NCI-H146 (cell line): ENCODE measurements at regions not wholly inside any gene's neighbourhood (a gene's known extent, or its start where the extent isn't known, plus 50 kb on each side); places are given as distances from the start of the nearest gene placed in this dataset.
"Not testable (repeated sequence)": the region's sequence is repeated elsewhere in the genome, so short reads cannot be mapped to it uniquely, and the experiment has no call there.

Experiments
- DNase-seq: peaks from one replicate; lab custom pipeline; 2025; lab: John Stamatoyannopoulos, UW

DNA sequence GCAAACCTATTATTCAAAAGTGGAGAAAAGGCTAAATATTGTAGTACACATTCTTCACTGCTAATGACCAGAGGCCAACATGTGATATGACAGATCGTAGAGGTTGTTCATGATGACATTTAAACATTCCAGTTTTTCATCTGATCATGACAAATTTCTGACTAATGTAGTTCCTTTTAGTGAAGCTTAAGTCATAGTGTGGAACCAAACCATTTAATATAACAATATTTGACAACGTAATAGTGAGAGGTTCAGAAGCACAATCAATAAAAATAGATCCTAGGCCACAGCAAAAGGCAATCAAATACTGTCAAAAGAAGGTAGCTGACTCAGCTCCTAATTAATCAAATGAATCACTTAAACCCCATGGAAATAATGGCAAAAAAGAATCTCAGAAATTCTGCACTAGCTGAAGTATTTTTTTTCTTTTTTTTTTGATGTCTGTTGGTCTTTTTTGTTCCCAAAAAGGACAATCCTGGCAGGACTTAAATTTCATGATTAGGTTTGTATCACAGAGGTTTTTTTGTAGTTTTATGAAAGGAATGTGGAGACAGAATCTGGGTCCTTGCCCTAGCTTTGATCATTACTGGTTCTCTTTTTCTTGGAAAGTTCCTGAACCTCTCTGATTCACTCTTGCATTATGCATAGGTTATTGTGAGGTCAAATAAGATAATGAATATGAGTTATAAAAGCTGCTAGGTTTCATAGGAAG is 795.0 kb downstream of the DTWD2 start:
- DNase-seq = no peak

DNA sequence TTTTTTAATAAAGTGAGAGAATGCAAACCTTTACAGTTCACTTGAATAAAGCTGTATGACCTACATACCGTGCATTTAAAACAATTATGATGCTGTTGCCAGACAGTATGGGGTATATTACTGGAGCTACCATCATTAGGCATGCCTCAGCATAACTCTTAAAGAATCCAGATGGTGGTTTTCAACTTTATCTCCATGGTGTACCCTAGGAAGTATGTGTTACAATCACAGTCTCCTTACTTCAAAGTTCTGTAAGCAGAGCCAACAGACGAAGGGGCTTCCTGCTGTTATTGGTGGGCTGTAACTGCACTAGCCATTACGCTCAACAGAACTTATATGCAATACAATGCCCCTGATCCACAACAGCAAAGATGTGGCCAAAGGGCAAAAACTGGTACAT is 803.3 kb downstream of the DTWD2 start:
- no peak for DNase-seq

DNA sequence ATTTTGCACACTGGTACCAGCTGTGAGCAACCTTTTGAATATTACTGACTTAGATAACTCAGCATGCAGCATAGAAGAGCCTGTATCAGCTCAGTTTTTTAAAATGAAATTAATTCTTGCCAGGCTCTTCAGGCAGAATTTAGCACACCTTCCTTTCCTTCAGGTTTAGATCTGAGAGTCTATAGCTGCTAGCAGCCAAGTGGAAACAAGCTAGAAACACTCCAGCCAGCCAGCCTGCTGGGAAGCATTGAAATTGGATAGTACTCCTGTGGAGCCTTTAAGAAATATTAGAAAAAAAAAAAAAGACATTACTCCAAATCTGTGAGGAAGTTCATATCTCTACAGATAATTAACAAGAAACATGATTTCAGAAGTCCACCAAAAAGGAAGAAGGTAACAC is 812.2 kb downstream of the DTWD2 start:
- no peak for DNase-seq

DNA sequence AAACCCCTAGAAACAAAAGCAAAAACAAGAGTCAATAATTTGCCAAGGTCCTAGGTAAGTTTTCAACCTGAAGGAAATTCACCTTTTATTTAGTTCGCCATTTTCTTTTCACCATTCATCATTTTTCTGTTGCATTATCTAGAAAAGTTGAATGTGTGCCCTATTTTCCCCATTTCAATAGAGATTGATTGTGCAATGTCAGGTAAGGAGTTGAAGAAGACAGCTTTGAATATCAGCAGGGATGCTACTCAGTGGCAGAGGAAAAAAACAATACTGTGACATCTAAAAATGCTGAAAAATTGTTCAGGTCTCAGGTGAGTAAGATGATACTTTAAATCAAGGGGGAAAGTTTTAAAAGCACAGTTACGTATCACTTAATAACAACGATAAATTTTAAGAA is 813.7 kb downstream of the DTWD2 start:
- DNase-seq = no peak

DNA sequence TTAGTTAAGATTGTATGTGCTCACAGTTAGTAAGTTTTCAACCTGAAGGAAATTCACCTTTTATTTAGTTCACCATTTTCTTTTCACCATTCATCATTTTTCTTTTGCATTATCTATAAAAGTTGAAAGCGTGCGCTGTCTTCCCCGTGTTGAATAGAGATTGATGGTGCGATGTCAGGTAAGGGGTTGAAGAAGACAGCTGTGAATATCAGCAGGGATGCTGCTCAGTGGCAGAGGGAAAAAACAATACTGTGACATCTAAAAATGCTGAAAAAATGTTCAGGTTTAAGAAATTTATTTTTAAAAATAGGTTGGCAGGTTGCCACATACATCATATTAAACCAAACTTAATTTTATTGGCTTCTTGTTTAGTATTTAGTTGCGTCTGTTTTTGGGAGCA is 815.0 kb downstream of the DTWD2 start:
- DNase-seq = no peak

DNA sequence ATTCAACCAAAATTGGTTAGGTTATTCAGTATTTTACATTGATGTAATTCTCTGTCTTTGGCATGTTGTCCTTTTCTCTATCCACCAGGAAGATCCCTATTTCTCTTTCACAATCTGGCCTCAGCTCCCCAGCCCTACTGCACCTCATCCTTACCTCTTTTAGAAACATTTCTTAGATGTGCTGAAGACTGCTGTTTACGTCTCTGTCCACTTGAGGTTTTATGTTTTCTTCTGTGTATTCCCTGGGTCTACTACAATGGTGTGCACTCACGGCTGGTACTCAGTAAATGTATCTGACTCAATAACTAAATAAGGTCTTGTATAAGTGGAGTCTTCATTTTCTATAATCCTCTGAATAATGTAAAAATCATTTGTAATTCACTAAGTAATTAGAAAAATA is 822.7 kb downstream of the DTWD2 start:
- DNase-seq = no peak

DNA sequence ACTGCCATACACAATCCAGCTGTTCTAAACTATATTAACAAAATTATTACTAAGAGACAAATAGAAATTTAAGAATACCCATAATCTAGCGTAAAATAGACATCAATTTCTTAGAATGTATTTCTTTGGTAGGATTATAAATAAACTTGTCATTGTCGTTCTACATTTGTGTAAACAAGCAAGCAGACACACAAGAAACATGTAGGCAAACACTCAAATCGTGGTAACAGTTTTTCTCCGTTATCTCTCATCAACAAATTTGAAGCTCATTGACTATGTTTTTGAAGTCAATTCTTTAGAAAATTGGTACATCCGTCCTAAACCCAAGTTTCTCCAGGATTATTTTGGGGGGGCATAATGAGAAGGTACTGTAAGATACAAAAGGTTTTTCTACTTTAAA is 832.2 kb downstream of the DTWD2 start:
- DNase-seq = no peak

DNA sequence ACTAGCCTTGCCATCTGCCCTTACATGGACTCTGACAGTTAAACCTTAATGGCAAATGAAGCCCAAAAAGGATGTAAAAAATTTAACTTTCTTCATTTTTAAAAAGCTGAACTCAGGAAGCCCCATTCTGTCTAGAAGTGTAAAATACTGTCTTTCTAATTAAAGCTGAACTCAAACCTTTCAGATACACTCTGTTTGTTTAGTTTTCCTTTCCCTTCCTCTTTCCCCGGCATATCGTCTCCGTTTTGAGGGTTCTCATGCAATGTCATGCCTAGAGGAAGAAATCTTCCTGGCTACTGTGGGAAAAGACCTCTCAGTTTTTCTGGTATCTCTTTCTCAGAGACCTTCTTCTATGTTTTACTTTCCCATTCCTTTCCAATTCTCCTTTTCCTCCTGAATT is 841.5 kb downstream of the DTWD2 start:
- DNase-seq = no peak

DNA sequence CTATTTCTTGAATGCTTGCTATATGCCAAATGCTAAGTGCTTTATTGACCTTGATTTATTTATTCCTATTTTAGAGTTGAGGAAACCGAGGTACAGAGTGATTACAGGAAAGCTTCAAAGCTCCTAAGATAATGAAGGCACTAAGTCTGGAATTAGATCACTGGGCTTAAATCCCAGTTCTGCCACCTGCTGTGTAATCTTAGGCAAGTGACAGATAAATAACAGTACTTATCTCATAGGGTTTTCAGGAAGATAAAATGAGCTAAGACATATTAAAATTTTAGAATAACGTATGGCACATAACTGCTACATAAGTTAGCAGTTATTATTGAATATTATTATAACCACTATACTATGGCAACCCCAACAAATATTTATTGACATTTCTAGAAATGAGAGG is 843.8 kb downstream of the DTWD2 start:
- DNase-seq = no peak

DNA sequence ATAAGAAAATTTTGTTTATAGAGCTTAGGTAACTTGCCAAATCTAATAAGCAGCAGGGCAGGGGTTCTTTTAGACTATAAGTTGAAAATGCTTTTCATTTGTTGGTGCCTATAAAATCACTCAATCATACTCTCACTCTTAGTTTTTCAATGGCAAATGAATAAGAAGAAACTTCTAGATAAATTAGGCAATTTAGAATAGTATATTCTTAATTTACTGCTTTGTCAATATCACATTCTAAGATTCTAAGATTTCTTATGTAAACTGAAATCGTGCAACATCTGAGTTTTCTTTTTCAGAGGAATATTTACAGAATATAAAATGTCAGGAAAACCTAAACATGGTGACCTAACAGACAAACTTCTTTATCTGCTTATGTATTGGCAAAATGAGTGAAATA is 849.0 kb downstream of the DTWD2 start:
- no peak for DNase-seq

DNA sequence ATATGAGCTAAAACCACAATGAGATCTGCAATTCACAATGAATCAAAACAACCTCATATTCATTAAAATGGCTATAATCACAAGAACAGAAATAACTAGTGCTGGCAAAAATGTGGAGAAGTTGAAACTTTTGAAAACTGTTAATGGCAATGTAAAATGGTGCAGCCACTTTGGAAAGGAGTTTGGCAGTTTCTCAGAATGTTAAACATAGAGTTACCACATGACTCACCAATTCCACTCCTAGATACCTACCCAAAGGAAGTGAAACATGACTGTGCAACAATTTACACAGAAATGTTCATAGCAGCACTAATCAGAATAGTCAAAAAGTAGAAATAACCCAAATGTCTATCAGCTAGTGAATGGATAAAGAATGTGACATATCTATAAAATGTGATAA is 862.2 kb downstream of the DTWD2 start:
- no peak for DNase-seq

DNA sequence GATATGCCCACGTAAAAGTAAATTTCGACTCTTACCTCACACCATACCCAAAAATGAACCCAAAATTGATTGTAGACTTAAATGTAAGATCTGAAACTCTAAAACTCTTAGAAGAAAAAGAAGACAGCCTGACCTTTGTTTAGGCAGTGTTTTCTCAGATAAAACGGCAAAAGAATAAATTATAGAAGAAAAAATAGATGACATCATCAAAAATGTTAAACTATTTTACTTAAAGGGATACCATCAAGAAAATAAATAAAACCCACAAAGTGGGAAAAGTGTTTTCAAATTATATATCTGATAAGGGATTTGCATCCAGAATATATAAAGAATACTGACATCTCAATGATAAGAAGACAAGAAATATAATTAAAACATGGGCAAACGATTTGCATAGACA is 862.7 kb downstream of the DTWD2 start:
- DNase-seq = no peak

DNA sequence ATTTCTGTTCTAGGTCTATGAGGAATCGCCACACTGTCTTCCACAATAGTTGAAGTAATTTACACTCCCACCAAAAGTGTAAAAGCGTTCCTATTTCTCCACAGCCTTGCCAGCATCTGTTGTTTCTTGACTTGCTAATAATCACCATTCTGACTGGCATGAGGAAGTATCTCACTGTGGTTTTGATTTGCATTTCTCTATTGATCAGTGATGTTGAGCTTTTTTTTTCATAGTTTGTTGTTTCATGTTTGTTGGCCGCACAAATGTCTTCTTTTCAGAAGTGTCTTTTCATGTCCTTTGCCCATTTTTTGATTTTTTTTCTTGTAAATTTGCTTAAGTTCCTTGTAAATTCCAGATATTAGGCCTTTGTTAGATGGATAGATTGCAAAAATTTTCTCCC is 867.1 kb downstream of the DTWD2 start:
- DNase-seq = no peak

DNA sequence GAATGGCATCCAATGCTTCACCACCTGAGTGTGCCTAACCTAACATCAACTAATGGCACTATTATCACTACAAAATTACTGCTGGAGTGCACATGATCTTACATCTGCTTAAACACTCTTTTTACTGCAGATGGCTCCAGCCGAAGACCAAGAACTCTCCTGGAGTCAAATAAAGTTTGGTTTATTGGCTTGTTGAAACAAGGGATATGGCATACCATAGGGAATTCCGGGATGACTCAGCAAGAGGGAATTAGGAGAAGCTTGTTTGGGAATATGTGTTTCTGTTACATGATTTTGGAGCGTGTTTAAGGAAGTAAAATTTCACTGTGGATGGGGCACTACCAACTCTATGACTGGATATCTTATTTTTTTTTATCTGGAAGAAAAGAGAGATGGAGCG is 872.6 kb downstream of the DTWD2 start:
- no peak for DNase-seq

DNA sequence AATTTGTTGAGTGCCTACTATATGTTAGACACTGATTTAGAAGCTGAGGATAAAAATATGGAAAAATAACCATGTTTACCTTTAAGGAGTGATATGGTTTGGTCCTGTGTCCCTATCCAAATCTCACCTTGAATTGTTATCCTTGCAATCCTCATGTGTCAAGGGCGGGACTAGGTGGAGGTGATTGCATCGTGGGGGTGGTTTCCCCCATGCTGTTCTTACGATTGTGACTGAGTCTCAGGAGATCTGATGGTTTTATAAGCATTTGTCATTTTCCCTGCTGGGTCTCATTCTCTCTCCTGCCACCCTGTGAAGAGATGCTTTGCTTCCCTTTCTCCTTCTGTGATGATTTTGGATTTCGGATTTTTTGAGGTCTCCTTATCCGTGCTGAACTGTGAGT is 876.4 kb downstream of the DTWD2 start:
- no peak for DNase-seq

DNA sequence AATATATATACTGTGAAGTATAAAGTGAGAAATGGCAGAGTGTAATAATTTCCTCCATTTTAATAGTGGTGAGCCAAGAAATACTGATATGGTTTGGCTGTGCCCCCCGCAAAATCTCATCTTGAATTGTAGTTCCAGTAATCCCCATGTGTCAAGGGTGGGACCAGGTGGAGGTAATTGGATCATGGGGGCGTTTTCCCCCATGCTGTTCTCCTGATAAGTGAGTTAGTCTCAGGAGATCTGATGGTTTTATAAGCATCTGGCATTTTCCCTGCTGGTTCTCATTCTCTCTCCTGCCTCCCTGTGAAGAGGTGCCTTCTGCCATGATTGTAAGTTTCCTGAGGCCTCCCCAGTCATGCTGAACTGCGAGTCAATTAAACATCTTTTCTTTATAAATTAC is 881.1 kb downstream of the DTWD2 start:
- DNase-seq = not testable (repeated sequence)

DNA sequence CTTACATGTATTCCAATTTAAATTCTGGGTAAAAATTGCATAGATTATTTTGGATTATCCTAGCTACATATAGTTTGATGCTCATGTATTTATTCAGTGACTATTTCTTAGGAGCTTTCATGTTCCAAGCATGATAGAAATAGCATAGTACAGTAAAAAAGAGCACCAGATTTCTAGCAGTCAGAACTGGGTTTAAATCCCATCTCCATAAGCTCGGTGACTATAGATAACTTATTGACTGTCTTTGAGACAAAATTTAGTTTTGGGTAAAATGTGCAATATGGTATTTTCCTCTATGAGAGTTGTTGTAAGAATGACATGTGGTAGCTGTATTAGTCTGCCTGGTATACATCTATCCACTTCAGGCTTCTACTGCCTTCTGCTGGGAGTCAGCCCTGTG is 889.6 kb downstream of the DTWD2 start:
- no peak for DNase-seq

DNA sequence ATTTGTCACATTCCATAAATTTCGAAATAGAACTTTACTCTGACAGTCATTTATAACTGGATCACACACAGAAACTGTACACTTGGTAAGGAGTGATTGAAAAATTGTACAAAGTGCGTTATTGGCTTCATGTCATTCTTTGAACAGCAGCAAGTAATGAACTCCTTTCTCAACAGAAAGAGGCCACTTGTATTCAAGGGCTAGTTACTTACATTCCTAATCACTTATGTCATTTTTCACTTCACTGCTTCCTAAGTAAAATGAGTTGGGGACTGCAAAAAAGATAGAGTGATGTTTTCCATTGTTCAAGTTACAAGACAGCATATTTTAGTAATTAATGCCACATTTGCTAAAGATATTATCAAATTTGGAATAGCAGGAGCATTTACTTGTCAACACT is 893.2 kb downstream of the DTWD2 start:
- DNase-seq = no peak

DNA sequence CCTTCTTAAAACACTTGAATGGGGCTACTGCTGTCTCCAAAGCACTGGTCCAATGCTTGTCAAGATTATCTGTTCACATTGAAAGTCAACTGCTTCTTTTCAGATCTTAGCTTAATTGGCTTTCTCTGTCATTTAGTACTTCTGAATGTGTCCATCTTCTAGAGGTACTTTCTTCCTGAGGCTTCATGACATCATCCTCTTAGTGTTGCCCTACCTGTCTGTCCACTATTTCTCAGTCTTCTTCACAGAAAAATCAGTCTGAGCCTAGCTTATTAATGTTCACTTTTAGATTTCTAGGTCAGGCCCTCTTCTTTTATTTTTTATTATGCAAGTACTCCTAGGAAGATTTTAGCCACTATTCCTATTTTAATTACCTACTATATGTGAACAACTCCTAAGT is 899.9 kb downstream of the DTWD2 start:
- no peak for DNase-seq

DNA sequence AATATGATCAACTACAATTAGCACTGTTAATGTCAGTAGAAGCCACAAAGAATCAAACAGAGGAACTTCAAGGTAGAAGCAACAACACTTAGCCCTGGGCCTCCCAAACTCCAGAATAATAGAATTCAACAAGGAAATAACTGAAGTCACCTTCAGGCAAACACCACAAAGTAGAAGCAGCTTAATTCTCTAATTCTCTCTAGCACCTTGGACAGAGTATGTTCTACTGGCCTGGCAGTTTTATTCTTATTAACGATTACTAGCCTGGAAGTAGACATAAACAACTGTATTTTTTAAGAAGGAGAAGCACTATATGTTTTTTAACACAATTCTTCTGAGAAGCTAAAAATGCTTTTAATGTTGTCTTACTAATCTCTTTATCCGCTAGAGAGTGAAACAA is 911.9 kb downstream of the DTWD2 start:
- no peak for DNase-seq

DNA sequence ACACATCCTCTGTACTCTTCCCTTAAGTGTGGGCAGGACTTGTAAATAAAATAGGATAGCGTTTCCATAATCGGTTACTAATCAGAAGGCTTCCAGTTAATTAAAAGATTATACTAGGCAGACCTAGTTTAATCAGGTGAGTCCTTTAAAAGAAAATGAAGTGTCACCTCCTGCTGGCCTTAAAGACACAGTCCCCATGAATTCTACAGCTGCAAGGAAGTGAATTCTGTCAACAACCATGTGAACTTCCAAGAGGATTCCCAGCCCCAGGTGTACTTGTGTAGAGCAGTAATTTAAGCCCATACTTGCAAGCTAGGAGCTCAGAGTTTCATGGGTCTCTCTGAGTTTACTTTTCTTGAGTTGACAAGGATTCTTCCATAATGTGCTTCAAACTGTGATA is 918.3 kb downstream of the DTWD2 start:
- no peak for DNase-seq

DNA sequence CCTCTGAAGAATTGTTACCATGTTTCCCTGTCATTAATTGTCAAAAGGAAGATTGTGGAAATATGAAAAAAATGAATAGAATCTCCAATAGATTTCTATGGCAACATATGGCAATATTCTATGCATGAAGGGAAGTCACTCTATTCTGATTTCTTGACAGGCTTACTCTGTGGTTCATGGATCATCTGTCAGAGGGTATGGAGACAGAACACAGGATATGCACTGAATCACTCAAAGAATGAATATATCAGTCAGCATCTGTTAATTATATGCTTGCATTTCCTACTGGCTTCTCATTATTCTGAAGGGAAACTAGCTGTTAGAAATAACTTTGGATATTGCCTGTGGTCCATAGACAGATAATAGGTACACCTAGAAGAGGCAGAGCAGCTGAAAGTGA is 918.9 kb downstream of the DTWD2 start:
- no peak for DNase-seq

DNA sequence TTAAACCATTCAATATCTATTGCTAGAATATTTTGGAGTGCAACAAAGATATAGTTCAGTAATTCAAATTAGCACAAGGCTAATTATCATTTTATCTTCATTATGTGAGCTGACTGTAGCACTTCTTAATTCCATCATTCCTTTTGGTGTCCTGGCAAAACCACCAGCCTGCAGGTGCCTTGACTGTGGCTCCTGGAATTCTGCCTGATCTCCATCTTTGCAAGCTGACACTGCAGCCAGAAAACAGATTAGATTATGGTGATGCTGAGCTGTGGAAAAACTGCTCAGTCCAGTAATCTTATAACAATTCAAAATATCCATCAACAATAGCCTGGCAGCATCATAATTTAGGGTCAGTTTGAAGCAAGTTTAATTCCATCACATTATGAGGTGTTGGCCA is 919.5 kb downstream of the DTWD2 start:
- DNase-seq = no peak

DNA sequence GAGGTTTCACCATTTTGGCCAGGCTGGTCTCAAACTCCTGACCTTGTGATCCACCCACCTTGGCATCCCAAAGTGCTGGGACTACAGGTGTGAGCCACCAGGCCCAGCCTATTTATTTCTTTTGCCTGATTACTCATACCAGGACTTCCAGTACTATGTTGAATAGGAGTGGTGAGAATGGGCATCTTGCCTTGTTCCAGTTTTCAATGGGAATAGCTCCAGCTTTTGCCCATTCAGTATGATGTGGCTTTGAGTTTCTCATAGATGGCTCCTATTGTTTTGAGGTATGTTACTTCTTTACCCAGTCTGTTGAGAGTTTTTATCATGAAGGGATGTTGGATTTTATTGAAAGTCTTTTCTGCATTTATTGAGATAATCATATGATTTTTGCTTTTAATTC is 924.5 kb downstream of the DTWD2 start:
- not testable (repeated sequence) for DNase-seq

DNA sequence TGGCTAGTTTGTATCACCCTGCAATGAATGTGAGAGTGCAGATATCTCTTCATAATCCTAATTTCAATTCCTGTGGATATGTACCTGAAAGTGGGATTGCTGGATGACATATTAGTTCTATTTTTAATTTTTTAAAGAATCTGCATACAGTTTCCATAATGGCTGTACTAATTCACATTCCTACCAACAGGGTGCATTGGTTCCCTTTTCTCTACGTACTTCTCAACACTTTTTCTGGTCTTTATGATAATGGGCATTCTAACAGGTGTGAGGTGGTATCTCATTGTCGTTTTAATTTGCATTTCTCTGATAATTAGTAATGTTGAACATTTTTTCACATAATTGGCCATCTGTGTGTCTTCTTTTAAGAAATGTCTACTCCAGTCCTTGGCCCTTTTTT is 927.5 kb downstream of the DTWD2 start:
- no peak for DNase-seq
